OCI-LY1 (cell line): ENCODE measurements at regions not wholly inside any gene's neighbourhood (a gene's known extent, or its start where the extent isn't known, plus 50 kb on each side); places are given as distances from the start of the nearest gene placed in this dataset.

Experiments used
- EZH2 ChIP-seq: fragments of 200-600 bp; sonication (generic), shearing (Covaris generic); IDR thresholded peaks from 2 replicates; pipeline ENCODE4 v1.8.0; 2017; ENCODE audit warnings: borderline replicate concordance, mixed run types, mild to moderate bottlenecking, antibody characterized with exemption, low read length, moderate library complexity, mixed read lengths
- TF ChIP-seq, protein P1 (sequence below): fragments of 200-600 bp; sonication (generic), shearing (Covaris generic); IDR thresholded peaks from 2 replicates; pipeline ENCODE4 v1.5.1; 2017; ENCODE audit warnings: mild to moderate bottlenecking, antibody characterized with exemption, low read length, moderate library complexity, mixed read lengths

DNA sequence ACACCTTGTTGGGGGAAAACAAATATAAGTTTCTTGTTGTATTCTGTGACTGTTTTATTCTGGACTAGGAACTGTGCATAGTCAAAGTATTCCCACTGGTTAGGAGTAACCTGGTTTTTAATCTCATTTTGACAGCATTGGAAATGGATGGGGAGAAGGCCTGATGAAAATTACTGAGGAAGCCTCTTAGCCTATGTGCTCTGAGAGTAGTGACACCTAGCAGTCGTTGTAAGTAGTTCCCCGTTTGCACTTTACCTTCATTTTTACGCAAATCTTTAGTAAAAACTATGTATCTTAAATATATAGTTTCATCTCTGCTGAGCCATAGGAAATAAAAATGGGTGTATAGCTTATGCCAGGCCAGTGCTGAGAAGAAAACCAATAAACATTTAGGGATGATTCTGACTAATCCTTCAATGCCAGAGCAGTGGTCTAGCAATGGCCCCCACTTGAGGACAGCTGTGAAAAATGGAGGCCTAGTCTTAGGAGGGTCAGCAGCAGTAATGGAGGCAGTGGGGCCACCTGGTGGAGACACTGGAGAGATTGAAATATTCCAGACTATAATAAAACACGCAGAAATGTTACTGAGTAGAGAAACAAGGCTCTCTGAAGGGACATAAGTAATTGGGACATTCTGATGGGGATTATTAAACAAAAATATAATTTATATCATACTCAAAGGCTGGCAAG is 133.2 kb upstream of the NOVA1 start:
- TF ChIP-seq, protein P1, sequence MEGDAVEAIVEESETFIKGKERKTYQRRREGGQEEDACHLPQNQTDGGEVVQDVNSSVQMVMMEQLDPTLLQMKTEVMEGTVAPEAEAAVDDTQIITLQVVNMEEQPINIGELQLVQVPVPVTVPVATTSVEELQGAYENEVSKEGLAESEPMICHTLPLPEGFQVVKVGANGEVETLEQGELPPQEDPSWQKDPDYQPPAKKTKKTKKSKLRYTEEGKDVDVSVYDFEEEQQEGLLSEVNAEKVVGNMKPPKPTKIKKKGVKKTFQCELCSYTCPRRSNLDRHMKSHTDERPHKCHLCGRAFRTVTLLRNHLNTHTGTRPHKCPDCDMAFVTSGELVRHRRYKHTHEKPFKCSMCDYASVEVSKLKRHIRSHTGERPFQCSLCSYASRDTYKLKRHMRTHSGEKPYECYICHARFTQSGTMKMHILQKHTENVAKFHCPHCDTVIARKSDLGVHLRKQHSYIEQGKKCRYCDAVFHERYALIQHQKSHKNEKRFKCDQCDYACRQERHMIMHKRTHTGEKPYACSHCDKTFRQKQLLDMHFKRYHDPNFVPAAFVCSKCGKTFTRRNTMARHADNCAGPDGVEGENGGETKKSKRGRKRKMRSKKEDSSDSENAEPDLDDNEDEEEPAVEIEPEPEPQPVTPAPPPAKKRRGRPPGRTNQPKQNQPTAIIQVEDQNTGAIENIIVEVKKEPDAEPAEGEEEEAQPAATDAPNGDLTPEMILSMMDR = peak; percentile 55
- no peak for TF ChIP-seq EZH2
